ENCODE measurements at regions not wholly inside any gene's neighbourhood (a gene's known extent, or its start where the extent isn't known, plus 50 kb on each side); places are given as distances from the start of the nearest gene placed in this dataset.

GRCh38 chr4:189293459-189293858 is 647.2 kb upstream of the FRG1 start:
- no peaks in the 10 kb centered on the region for H3K36me3 ChIP-seq (ENCODE audit: control insufficient read depth in 2 of 2, insufficient read depth in 2 of 2, low read length in 2 of 2)
- H3K4me3 ChIP-seq (ENCODE audit: low read length in 2 of 2): no peak overlapping the region
- no peak overlapping the region for H3K27ac ChIP-seq (ENCODE audit: low read depth in 2 of 2, low read length in 2 of 2)
- no peaks in the 10 kb centered on the region for H3K27me3 ChIP-seq (ENCODE audit: control insufficient read depth in 2 of 2, insufficient read depth in 2 of 2, low read length in 2 of 2)
- no peaks in the 10 kb centered on the region for H3K9me3 ChIP-seq (ENCODE audit: control insufficient read depth in 2 of 2, low read length in 2 of 2)
- H3K9ac ChIP-seq (ENCODE audit: low read depth in 1 of 2, low read length in 2 of 2): no peak overlapping the region
- no peaks in the 10 kb centered on the region for H3K4me1 ChIP-seq (ENCODE audit: control insufficient read depth in 2 of 2, insufficient read depth in 2 of 2, low read length in 2 of 2)

DNA sequence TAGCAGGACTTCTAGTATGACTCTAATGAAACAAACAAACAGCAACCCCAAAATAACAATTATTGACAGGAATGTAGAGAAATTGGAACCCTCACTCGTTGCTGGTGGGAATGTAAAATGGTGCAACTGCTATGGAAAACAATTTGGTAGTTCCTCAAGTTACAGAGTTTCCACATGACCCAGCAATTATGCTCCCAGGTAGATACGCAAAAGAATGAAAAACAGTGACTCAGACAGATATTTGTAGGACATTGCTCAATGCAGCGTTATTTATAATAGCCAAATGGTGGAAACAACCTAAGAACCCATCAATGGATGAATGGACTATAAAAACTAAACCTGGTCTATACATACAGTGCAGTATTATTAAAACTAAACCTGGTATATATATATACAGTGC is 646.1 kb upstream of the FRG1 start:
- Histone ChIP-seq H3K4me3 (ENCODE audit: low read length in 2 of 2) (no peak overlapping the region), H3K4me1 (ENCODE audit: control insufficient read depth in 2 of 2, insufficient read depth in 2 of 2, low read length in 2 of 2) (no peaks in the 10 kb centered on the region), H3K36me3 (ENCODE audit: control insufficient read depth in 2 of 2, insufficient read depth in 2 of 2, low read length in 2 of 2) (no peaks in the 10 kb centered on the region), H3K9ac (ENCODE audit: low read depth in 1 of 2, low read length in 2 of 2) (no peak overlapping the region), H3K9me3 (ENCODE audit: control insufficient read depth in 2 of 2, low read length in 2 of 2) (no peaks in the 10 kb centered on the region), H3K27me3 (ENCODE audit: control insufficient read depth in 2 of 2, insufficient read depth in 2 of 2, low read length in 2 of 2) (no peaks in the 10 kb centered on the region), H3K27ac (ENCODE audit: low read depth in 2 of 2, low read length in 2 of 2) (no peak overlapping the region)

DNA sequence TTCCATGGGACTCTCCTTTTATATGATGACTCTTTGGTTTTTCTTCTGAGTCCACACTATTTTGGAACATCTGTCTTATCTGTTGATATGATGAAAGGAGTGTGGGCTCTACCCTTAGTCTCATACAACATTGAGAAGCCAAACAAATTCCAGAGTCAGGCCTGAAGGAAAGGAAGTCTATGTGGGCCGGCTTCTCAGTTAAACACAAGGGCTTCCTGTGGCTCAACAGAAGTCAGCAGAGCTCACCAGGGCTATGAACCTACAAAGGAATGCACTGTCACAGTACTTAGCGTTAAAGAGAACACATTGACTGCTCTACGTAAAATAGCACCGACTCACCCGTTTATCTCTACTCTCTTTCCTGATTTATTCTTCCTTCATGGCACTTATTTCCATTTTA is 641.0 kb upstream of the FRG1 start:
- H3K4me1 ChIP-seq (ENCODE audit: control insufficient read depth in 2 of 2, insufficient read depth in 2 of 2, low read length in 2 of 2): no peaks in the 10 kb centered on the region
- no peaks in the 10 kb centered on the region for H3K36me3 ChIP-seq (ENCODE audit: control insufficient read depth in 2 of 2, insufficient read depth in 2 of 2, low read length in 2 of 2)

GRCh38 chr4:189301692-189302091 is 639.0 kb upstream of the FRG1 start:
- H3K9ac ChIP-seq (ENCODE audit: low read depth in 1 of 2, low read length in 2 of 2): no peak overlapping the region
- H3K4me3 ChIP-seq (ENCODE audit: low read length in 2 of 2): no peak overlapping the region
- H3K36me3 ChIP-seq (ENCODE audit: control insufficient read depth in 2 of 2, insufficient read depth in 2 of 2, low read length in 2 of 2): no peaks in the 10 kb centered on the region
- no peaks in the 10 kb centered on the region for H3K4me1 ChIP-seq (ENCODE audit: control insufficient read depth in 2 of 2, insufficient read depth in 2 of 2, low read length in 2 of 2)
- no peak overlapping the region for H3K27ac ChIP-seq (ENCODE audit: low read depth in 2 of 2, low read length in 2 of 2)
- no peaks in the 10 kb centered on the region for H3K27me3 ChIP-seq (ENCODE audit: control insufficient read depth in 2 of 2, insufficient read depth in 2 of 2, low read length in 2 of 2)
- H3K9me3 ChIP-seq (ENCODE audit: control insufficient read depth in 2 of 2, low read length in 2 of 2): no peaks in the 10 kb centered on the region

More for the DNA sequence above, 641.0 kb upstream of the FRG1 start:
- no peak overlapping the region for H3K27ac ChIP-seq (ENCODE audit: low read depth in 2 of 2, low read length in 2 of 2)
- no peaks in the 10 kb centered on the region for H3K27me3 ChIP-seq (ENCODE audit: control insufficient read depth in 2 of 2, insufficient read depth in 2 of 2, low read length in 2 of 2)
- H3K9ac ChIP-seq (ENCODE audit: low read depth in 1 of 2, low read length in 2 of 2): no peak overlapping the region
- no peak overlapping the region for H3K4me3 ChIP-seq (ENCODE audit: low read length in 2 of 2)
- H3K9me3 ChIP-seq (ENCODE audit: control insufficient read depth in 2 of 2, low read length in 2 of 2): no peaks in the 10 kb centered on the region

- Histone ChIP-seq H3K9ac (ENCODE audit: low read depth in 1 of 2, low read length in 2 of 2) (no peak overlapping the region), H3K36me3 (ENCODE audit: control insufficient read depth in 2 of 2, insufficient read depth in 2 of 2, low read length in 2 of 2) (no peaks in the 10 kb centered on the region), H3K27me3 (ENCODE audit: control insufficient read depth in 2 of 2, insufficient read depth in 2 of 2, low read length in 2 of 2) (no peaks in the 10 kb centered on the region), H3K4me1 (ENCODE audit: control insufficient read depth in 2 of 2, insufficient read depth in 2 of 2, low read length in 2 of 2) (no peaks in the 10 kb centered on the region), H3K9me3 (ENCODE audit: control insufficient read depth in 2 of 2, low read length in 2 of 2) (no peaks in the 10 kb centered on the region), H3K27ac (ENCODE audit: low read depth in 2 of 2, low read length in 2 of 2) (no peak overlapping the region), H3K4me3 (ENCODE audit: low read length in 2 of 2) (no peak overlapping the region)
Observed at GRCh38 chr4:189302719-189303118, 638.0 kb upstream of the FRG1 start.

- no peaks in the 10 kb centered on the region for H3K4me1 ChIP-seq (ENCODE audit: control insufficient read depth in 2 of 2, insufficient read depth in 2 of 2, low read length in 2 of 2)
- no peaks in the 10 kb centered on the region for H3K9me3 ChIP-seq (ENCODE audit: control insufficient read depth in 2 of 2, low read length in 2 of 2)
- H3K9ac ChIP-seq (ENCODE audit: low read depth in 1 of 2, low read length in 2 of 2): no peak overlapping the region
- no peak overlapping the region for H3K4me3 ChIP-seq (ENCODE audit: low read length in 2 of 2)
- H3K36me3 ChIP-seq (ENCODE audit: control insufficient read depth in 2 of 2, insufficient read depth in 2 of 2, low read length in 2 of 2): no peaks in the 10 kb centered on the region
- H3K27ac ChIP-seq (ENCODE audit: low read depth in 2 of 2, low read length in 2 of 2): no peak overlapping the region
- no peaks in the 10 kb centered on the region for H3K27me3 ChIP-seq (ENCODE audit: control insufficient read depth in 2 of 2, insufficient read depth in 2 of 2, low read length in 2 of 2)
Observed at GRCh38 chr4:189304167-189304566, 636.5 kb upstream of the FRG1 start.

DNA sequence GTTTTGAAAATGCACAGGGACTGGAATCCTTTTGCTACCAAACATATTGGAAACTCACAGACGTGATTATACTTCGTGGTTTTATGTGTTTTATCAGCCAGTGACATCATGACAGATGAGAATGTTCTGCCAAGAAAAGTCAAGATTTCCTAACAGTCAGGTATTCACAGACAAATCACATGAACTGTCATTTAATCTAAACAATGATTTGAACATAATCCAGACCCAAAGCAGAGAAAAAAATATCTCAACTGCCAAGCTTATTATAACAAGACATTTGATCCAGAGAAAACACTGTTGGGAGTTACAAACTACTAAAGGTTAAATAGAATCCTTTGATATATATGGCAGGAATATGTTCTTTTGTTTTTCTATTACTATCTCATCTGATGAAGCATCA is 635.9 kb upstream of the FRG1 start:
- no peak overlapping the region for H3K27ac ChIP-seq (ENCODE audit: low read depth in 2 of 2, low read length in 2 of 2)
- H3K4me1 ChIP-seq (ENCODE audit: control insufficient read depth in 2 of 2, insufficient read depth in 2 of 2, low read length in 2 of 2): no peaks in the 10 kb centered on the region
- no peak overlapping the region for H3K4me3 ChIP-seq (ENCODE audit: low read length in 2 of 2)
- no peaks in the 10 kb centered on the region for H3K27me3 ChIP-seq (ENCODE audit: control insufficient read depth in 2 of 2, insufficient read depth in 2 of 2, low read length in 2 of 2)
- H3K36me3 ChIP-seq (ENCODE audit: control insufficient read depth in 2 of 2, insufficient read depth in 2 of 2, low read length in 2 of 2): no peaks in the 10 kb centered on the region
- no peak overlapping the region for H3K9ac ChIP-seq (ENCODE audit: low read depth in 1 of 2, low read length in 2 of 2)
- H3K9me3 ChIP-seq (ENCODE audit: control insufficient read depth in 2 of 2, low read length in 2 of 2): no peaks in the 10 kb centered on the region

DNA sequence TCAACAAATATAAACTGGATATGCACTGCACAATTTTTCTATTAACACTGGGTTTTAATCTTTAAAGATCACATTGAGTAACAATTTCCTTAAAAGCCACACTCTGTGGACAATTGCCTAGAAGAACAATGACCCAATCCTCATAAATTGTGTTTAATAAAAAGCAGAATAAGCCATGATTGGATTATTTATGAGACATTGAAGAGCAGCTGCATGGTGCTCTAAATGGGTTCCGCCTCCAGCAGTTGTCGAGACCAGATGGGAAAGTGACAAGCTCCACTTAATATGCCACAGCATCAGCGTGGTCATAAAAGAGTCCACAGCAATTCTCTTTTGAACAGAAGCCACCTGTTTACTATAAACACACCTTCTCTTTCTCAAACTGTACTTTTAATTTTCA is 635.2 kb upstream of the FRG1 start:
- Histone ChIP-seq H3K9ac (ENCODE audit: low read depth in 1 of 2, low read length in 2 of 2) (no peak overlapping the region), H3K27ac (ENCODE audit: low read depth in 2 of 2, low read length in 2 of 2) (no peak overlapping the region), H3K27me3 (ENCODE audit: control insufficient read depth in 2 of 2, insufficient read depth in 2 of 2, low read length in 2 of 2) (no peaks in the 10 kb centered on the region), H3K4me1 (ENCODE audit: control insufficient read depth in 2 of 2, insufficient read depth in 2 of 2, low read length in 2 of 2) (no peaks in the 10 kb centered on the region), H3K36me3 (ENCODE audit: control insufficient read depth in 2 of 2, insufficient read depth in 2 of 2, low read length in 2 of 2) (no peaks in the 10 kb centered on the region), H3K4me3 (ENCODE audit: low read length in 2 of 2) (no peak overlapping the region), H3K9me3 (ENCODE audit: control insufficient read depth in 2 of 2, low read length in 2 of 2) (no peaks in the 10 kb centered on the region)

DNA sequence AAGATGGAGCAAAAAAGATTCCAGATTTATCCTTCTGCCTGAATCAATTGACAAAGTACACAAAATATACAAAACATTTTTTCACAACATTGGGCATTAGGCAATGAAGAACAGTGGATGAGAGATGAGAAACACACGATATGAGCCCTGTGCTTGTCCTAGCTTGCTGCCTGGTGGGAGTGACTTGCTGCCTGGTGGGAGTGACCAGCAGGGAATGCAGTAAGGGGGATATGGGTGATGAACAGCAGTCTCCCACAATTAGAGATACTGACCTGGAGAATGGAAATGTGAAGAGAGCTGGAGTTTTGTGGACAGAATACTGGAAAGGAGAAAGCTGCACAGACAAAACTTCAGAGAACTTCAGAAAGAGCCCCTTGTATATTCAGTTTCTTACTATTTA is 629.4 kb upstream of the FRG1 start:
- no peak overlapping the region for H3K4me3 ChIP-seq (ENCODE audit: low read length in 2 of 2)
- H3K36me3 ChIP-seq (ENCODE audit: control insufficient read depth in 2 of 2, insufficient read depth in 2 of 2, low read length in 2 of 2): no peaks in the 10 kb centered on the region
- H3K27me3 ChIP-seq (ENCODE audit: control insufficient read depth in 2 of 2, insufficient read depth in 2 of 2, low read length in 2 of 2): no peaks in the 10 kb centered on the region
- H3K9me3 ChIP-seq (ENCODE audit: control insufficient read depth in 2 of 2, low read length in 2 of 2): no peaks in the 10 kb centered on the region
- no peak overlapping the region for H3K9ac ChIP-seq (ENCODE audit: low read depth in 1 of 2, low read length in 2 of 2)
- H3K27ac ChIP-seq (ENCODE audit: low read depth in 2 of 2, low read length in 2 of 2): no peak overlapping the region
- no peaks in the 10 kb centered on the region for H3K4me1 ChIP-seq (ENCODE audit: control insufficient read depth in 2 of 2, insufficient read depth in 2 of 2, low read length in 2 of 2)

GRCh38 chr4:189313064-189313463 is 627.6 kb upstream of the FRG1 start:
- no peaks in the 10 kb centered on the region for H3K36me3 ChIP-seq (ENCODE audit: control insufficient read depth in 2 of 2, insufficient read depth in 2 of 2, low read length in 2 of 2)
- no peak overlapping the region for H3K27ac ChIP-seq (ENCODE audit: low read depth in 2 of 2, low read length in 2 of 2)
- H3K9ac ChIP-seq (ENCODE audit: low read depth in 1 of 2, low read length in 2 of 2): no peak overlapping the region
- H3K4me3 ChIP-seq (ENCODE audit: low read length in 2 of 2): no peak overlapping the region
- no peaks in the 10 kb centered on the region for H3K27me3 ChIP-seq (ENCODE audit: control insufficient read depth in 2 of 2, insufficient read depth in 2 of 2, low read length in 2 of 2)
- no peaks in the 10 kb centered on the region for H3K9me3 ChIP-seq (ENCODE audit: control insufficient read depth in 2 of 2, low read length in 2 of 2)
- H3K4me1 ChIP-seq (ENCODE audit: control insufficient read depth in 2 of 2, insufficient read depth in 2 of 2, low read length in 2 of 2): no peaks in the 10 kb centered on the region

GRCh38 chr4:189313861-189314513 is 626.7 kb upstream of the FRG1 start:
- Histone ChIP-seq H3K27ac (ENCODE audit: low read depth in 2 of 2, low read length in 2 of 2) (no peak overlapping the region), H3K36me3 (ENCODE audit: control insufficient read depth in 2 of 2, insufficient read depth in 2 of 2, low read length in 2 of 2) (no peaks in the 10 kb centered on the region), H3K9me3 (ENCODE audit: control insufficient read depth in 2 of 2, low read length in 2 of 2) (no peaks in the 10 kb centered on the region), H3K4me1 (ENCODE audit: control insufficient read depth in 2 of 2, insufficient read depth in 2 of 2, low read length in 2 of 2) (no peaks in the 10 kb centered on the region), H3K9ac (ENCODE audit: low read depth in 1 of 2, low read length in 2 of 2) (no peak overlapping the region), H3K4me3 (ENCODE audit: low read length in 2 of 2) (no peak overlapping the region), H3K27me3 (ENCODE audit: control insufficient read depth in 2 of 2, insufficient read depth in 2 of 2, low read length in 2 of 2) (no peaks in the 10 kb centered on the region)

Data from mucosa of rectum (tissue), 2 donors.